GM12878 (cell line): ENCODE measurements at regions not wholly inside any gene's neighbourhood (a gene's known extent, or its start where the extent isn't known, plus 50 kb on each side); places are given as distances from the start of the nearest gene placed in this dataset.

Experiments
- ATAC-seq: fragments of 200-7000 bp; cut with Tn5 transposase; 3 replicates; pipeline ENCODE4 v1.9.1; 2020; ENCODE audit warnings: mild to moderate bottlenecking, moderate library complexity
- BruUV-seq: library from RNA; stranded (reverse); fragments of 400-500 nt; replicated peaks from 2 replicates; lab custom pipeline; 2021; lab: Mats Ljungman, UMichigan
- CTCF ChIA-PET: fragments of 300-600 bp; sonication (Branson Sonifier 250); formaldehyde crosslinking; extraction: SDS; loops from one replicate; lab custom pipeline; 2021; ENCODE audit warnings: inconsistent platforms; lab: Yijun Ruan, JAX
- POLR2A ChIA-PET: fragments of 350-600 bp; formaldehyde crosslinking; extraction: SDS; loops from one replicate; lab custom pipeline; 2021; ENCODE audit warnings: inconsistent platforms; lab: Charles Lee
- RAD21 ChIA-PET: fragments of 300-600 bp; sonication (Branson Sonifier 250); formaldehyde crosslinking; loops from one replicate; lab custom pipeline; 2023; ENCODE audit warnings: antibody characterized with exemption; ENCODE audit not compliant: unreplicated experiment; lab: Charles Lee
- SMC1A ChIA-PET: fragments of 300-600 bp; sonication (Branson Sonifier 250); formaldehyde crosslinking; loops from one replicate; lab custom pipeline; 2023; ENCODE audit not compliant: unreplicated experiment, uncharacterized antibody; lab: Charles Lee
- DNase-seq: peaks from one replicate; pipeline ENCODE4 v3.0.0-alpha.2; 2011; ENCODE audit warnings: low read depth, low spot score
- FAIRE-seq: peaks from 3 replicates; lab custom pipeline; 2011; peaks lifted over from hg19 to GRCh38; lab: Jason Lieb, UNC
- H2AFZ ChIP-seq: 2 replicates; pipeline ENCODE4 v1.6.0; 2011; ENCODE audit warnings: low read depth, low read length, control low read depth; ENCODE audit not compliant: control insufficient read depth
- H3K27ac ChIP-seq: 2 replicates; pipeline ENCODE4 v1.5.1; 2011; ENCODE audit warnings: control low read depth; ENCODE audit not compliant: control insufficient read depth, insufficient read depth
- H3K27me3 ChIP-seq, 2 experiments: replicated peaks in 1 of 2; 2 replicates each; pipeline versions ENCODE4 v1.6.0 to v1.6.1; 2011; ENCODE audit warnings: low read length in 1 of 2; ENCODE audit not compliant: control insufficient read depth in 2 of 2, insufficient read depth in 2 of 2
- H3K36me3 ChIP-seq, 2 experiments: 2 replicates each; pipeline ENCODE4 v1.5.1; 2011; ENCODE audit warnings: low read length in 1 of 2; ENCODE audit not compliant: control insufficient read depth in 2 of 2, insufficient read depth in 2 of 2
- H3K4me1 ChIP-seq: 2 replicates; pipeline ENCODE4 v1.6.1; 2011; ENCODE audit warnings: mild to moderate bottlenecking, low read length, moderate library complexity, mixed read lengths; ENCODE audit not compliant: control insufficient read depth, insufficient read depth
- H3K4me2 ChIP-seq: 2 replicates; pipeline ENCODE4 v1.6.0; 2011; ENCODE audit warnings: control low read depth; ENCODE audit not compliant: control insufficient read depth, insufficient read depth
- H3K4me3 ChIP-seq: fragments of 200-600 bp; sonication (generic); 2 replicates; pipeline ENCODE4 v1.5.1; 2016
- H3K79me2 ChIP-seq: 2 replicates; pipeline ENCODE4 v1.6.0; 2011; ENCODE audit warnings: low read length; ENCODE audit not compliant: control insufficient read depth, insufficient read depth
- H3K9ac ChIP-seq: 2 replicates; pipeline ENCODE4 v1.8.0; 2011; ENCODE audit warnings: low read length, control low read depth, mixed read lengths; ENCODE audit not compliant: control insufficient read depth, insufficient read depth
- H3K9me3 ChIP-seq: replicated peaks from 3 replicates; pipeline ENCODE4 v1.5.1; 2011; ENCODE audit warnings: mild to moderate bottlenecking, low read length; ENCODE audit not compliant: control insufficient read depth, insufficient read depth
- H4K20me1 ChIP-seq: 2 replicates; pipeline ENCODE4 v1.6.0; 2011; ENCODE audit not compliant: control insufficient read depth, insufficient read depth
- CHD2 ChIP-seq: IDR thresholded peaks from 2 replicates; pipeline ENCODE4 v1.6.1; 2011; ENCODE audit warnings: low read depth, low read length, improper control_type of control experiment, borderline replicate concordance
- DPF2 ChIP-seq: fragments of 450-650 bp; IDR thresholded peaks from 2 replicates; pipeline ENCODE4 v1.6.1; 2017; ENCODE audit warnings: mild to moderate bottlenecking
- IKZF1 ChIP-seq: fragments of 450-650 bp; conservative IDR thresholded peaks from 2 replicates; pipeline ENCODE4 v1.6.1; 2017; ENCODE audit warnings: antibody characterized with exemption, mild to moderate bottlenecking
- IRF4 ChIP-seq: IDR thresholded peaks from 2 replicates; pipeline ENCODE4 v1.6.1; 2011; ENCODE audit warnings: low read depth, low read length
- MEF2B ChIP-seq: fragments of 450-650 bp; IDR thresholded peaks from 2 replicates; pipeline ENCODE4 v1.6.1; 2018; ENCODE audit warnings: mild to moderate bottlenecking, moderate library complexity; ENCODE audit not compliant: partially characterized antibody, poor library complexity, severe bottlenecking
- RAD51 ChIP-seq: fragments of 450-650 bp; IDR thresholded peaks from 2 replicates; pipeline ENCODE4 v1.6.1; 2016; ENCODE audit warnings: moderate library complexity, mild to moderate bottlenecking, inconsistent platforms
- SPI1 ChIP-seq: IDR thresholded peaks from 2 replicates; pipeline ENCODE4 v1.6.1; 2011; ENCODE audit warnings: low read depth, mild to moderate bottlenecking, low read length, moderate library complexity, borderline replicate concordance; ENCODE audit not compliant: insufficient read depth
- SREBF1 ChIP-seq: IDR thresholded peaks from 2 replicates; pipeline ENCODE4 v1.6.1; 2012; ENCODE audit warnings: mild to moderate bottlenecking, low read length
- TARDBP ChIP-seq: IDR thresholded peaks from 2 replicates; pipeline ENCODE4 v1.6.1; 2016; ENCODE audit warnings: borderline replicate concordance
- WGBS: methylation state at CpG from one replicate; pipeline ENCODE4 v1.1.6; 2016; ENCODE audit warnings: low lambda C conversion rate; ENCODE audit not compliant: insufficient replicate concordance, insufficient coverage; ENCODE audit errors: missing lambda C conversion rate; 5-methylcytosine and 5-hydroxymethylcytosine counted together
- in situ Hi-C: fragments of 300-500 bp; cut with MboI; formaldehyde crosslinking; loops from 9 replicates; pipeline ENCODE4 v1.14.3; 2018; ENCODE audit warnings: mixed read lengths
- intact Hi-C: fragments of 100-400 bp; cut with micrococcal nuclease; formaldehyde crosslinking; loops from one replicate; pipeline ENCODE4 v1.14.2; 2022; ENCODE audit not compliant: unreplicated experiment
- TF ChIP-seq, protein P1 (sequence below): fragments of 450-650 bp; IDR thresholded peaks from 2 replicates; pipeline ENCODE4 v1.6.1; 2017; ENCODE audit warnings: borderline replicate concordance
- TF ChIP-seq, protein P2 (sequence below): fragments of 150-350 bp; IDR thresholded peaks from 2 replicates; pipeline ENCODE4 v1.6.1; 2016; ENCODE audit warnings: low read depth, low read length
- TF ChIP-seq, protein P3 (sequence below): fragments of 450-650 bp; IDR thresholded peaks from 2 replicates; pipeline ENCODE4 v1.6.1; 2017; ENCODE audit warnings: antibody characterized with exemption, mild to moderate bottlenecking, moderate library complexity
- TF ChIP-seq, protein P4 (sequence below): IDR thresholded peaks from 2 replicates; pipeline ENCODE4 v1.6.1; 2012; ENCODE audit warnings: low read depth, low read length, improper control_type of control experiment
- TF ChIP-seq, protein P5 (sequence below): fragments of 450-650 bp; IDR thresholded peaks from 2 replicates; pipeline ENCODE4 v1.6.1; 2017; ENCODE audit warnings: mild to moderate bottlenecking, moderate library complexity

DNA sequence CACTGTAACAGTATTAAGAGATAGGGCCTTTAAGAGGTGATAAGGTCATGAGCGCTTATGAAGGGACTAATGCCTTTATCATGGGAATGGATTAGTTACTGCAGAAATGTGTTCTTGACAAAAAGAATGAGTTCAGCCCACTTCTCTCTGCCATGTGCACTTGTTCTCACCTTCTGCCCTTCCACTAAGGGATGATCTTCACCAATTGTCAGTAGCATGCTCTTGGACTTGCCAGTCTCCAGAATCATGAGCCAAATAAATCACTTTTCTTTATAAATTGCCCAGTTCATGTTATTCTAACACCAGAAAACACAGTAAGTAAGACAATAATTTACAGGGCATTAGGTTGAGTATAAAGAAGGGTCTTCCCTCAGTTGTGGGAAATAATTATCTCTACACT lies 189.1 kb downstream of the CRPPA start:
- RAD21 ChIA-PET = no interaction called here
- WGBS = 82% methylated on average over 1 of the region's 1 CpG
- Histone ChIP-seq H3K9ac (no peak overlapping the region), H3K4me2 (no peak overlapping the region), H3K27me3 (no peaks in the 10 kb centered on the region), H2AFZ (no peak overlapping the region), H3K27ac (no peak overlapping the region), H3K4me3 (no peak overlapping the region), H3K9me3 (no peaks in the 10 kb centered on the region), H3K4me1 (no peaks in the 10 kb centered on the region), H3K79me2 (no peaks in the 10 kb centered on the region), H3K36me3 (no peaks in the 10 kb centered on the region), H4K20me1 (no peaks in the 10 kb centered on the region)
- POLR2A ChIA-PET = no interaction called here
- in situ Hi-C loops = no loop called here
- SMC1A ChIA-PET = no interaction called here
- intact Hi-C loops = no loop called here
- DNase-seq = no peak
- no TSS peak for BruUV-seq
- CTCF ChIA-PET = no interaction called here
- no peak for TF ChIP-seq DPF2
- no peak for TF ChIP-seq CHD2
- no peak for TF ChIP-seq SREBF1
- TF ChIP-seq, protein P1, sequence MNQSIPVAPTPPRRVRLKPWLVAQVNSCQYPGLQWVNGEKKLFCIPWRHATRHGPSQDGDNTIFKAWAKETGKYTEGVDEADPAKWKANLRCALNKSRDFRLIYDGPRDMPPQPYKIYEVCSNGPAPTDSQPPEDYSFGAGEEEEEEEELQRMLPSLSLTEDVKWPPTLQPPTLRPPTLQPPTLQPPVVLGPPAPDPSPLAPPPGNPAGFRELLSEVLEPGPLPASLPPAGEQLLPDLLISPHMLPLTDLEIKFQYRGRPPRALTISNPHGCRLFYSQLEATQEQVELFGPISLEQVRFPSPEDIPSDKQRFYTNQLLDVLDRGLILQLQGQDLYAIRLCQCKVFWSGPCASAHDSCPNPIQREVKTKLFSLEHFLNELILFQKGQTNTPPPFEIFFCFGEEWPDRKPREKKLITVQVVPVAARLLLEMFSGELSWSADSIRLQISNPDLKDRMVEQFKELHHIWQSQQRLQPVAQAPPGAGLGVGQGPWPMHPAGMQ = no peak
- no peak for TF ChIP-seq MEF2B
- TF ChIP-seq, protein P2, sequence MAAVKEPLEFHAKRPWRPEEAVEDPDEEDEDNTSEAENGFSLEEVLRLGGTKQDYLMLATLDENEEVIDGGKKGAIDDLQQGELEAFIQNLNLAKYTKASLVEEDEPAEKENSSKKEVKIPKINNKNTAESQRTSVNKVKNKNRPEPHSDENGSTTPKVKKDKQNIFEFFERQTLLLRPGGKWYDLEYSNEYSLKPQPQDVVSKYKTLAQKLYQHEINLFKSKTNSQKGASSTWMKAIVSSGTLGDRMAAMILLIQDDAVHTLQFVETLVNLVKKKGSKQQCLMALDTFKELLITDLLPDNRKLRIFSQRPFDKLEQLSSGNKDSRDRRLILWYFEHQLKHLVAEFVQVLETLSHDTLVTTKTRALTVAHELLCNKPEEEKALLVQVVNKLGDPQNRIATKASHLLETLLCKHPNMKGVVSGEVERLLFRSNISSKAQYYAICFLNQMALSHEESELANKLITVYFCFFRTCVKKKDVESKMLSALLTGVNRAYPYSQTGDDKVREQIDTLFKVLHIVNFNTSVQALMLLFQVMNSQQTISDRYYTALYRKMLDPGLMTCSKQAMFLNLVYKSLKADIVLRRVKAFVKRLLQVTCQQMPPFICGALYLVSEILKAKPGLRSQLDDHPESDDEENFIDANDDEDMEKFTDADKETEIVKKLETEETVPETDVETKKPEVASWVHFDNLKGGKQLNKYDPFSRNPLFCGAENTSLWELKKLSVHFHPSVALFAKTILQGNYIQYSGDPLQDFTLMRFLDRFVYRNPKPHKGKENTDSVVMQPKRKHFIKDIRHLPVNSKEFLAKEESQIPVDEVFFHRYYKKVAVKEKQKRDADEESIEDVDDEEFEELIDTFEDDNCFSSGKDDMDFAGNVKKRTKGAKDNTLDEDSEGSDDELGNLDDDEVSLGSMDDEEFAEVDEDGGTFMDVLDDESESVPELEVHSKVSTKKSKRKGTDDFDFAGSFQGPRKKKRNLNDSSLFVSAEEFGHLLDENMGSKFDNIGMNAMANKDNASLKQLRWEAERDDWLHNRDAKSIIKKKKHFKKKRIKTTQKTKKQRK = no peak
- no peak for TF ChIP-seq RAD51
- no peak for TF ChIP-seq IRF4
- TF ChIP-seq, protein P3, sequence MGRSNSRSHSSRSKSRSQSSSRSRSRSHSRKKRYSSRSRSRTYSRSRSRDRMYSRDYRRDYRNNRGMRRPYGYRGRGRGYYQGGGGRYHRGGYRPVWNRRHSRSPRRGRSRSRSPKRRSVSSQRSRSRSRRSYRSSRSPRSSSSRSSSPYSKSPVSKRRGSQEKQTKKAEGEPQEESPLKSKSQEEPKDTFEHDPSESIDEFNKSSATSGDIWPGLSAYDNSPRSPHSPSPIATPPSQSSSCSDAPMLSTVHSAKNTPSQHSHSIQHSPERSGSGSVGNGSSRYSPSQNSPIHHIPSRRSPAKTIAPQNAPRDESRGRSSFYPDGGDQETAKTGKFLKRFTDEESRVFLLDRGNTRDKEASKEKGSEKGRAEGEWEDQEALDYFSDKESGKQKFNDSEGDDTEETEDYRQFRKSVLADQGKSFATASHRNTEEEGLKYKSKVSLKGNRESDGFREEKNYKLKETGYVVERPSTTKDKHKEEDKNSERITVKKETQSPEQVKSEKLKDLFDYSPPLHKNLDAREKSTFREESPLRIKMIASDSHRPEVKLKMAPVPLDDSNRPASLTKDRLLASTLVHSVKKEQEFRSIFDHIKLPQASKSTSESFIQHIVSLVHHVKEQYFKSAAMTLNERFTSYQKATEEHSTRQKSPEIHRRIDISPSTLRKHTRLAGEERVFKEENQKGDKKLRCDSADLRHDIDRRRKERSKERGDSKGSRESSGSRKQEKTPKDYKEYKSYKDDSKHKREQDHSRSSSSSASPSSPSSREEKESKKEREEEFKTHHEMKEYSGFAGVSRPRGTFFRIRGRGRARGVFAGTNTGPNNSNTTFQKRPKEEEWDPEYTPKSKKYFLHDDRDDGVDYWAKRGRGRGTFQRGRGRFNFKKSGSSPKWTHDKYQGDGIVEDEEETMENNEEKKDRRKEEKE = no peak
- TF ChIP-seq SPI1 = no peak
- TF ChIP-seq IKZF1 = no peak
- TF ChIP-seq TARDBP = no peak
- TF ChIP-seq, protein P4, sequence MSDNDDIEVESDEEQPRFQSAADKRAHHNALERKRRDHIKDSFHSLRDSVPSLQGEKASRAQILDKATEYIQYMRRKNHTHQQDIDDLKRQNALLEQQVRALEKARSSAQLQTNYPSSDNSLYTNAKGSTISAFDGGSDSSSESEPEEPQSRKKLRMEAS = no peak
- TF ChIP-seq, protein P5, sequence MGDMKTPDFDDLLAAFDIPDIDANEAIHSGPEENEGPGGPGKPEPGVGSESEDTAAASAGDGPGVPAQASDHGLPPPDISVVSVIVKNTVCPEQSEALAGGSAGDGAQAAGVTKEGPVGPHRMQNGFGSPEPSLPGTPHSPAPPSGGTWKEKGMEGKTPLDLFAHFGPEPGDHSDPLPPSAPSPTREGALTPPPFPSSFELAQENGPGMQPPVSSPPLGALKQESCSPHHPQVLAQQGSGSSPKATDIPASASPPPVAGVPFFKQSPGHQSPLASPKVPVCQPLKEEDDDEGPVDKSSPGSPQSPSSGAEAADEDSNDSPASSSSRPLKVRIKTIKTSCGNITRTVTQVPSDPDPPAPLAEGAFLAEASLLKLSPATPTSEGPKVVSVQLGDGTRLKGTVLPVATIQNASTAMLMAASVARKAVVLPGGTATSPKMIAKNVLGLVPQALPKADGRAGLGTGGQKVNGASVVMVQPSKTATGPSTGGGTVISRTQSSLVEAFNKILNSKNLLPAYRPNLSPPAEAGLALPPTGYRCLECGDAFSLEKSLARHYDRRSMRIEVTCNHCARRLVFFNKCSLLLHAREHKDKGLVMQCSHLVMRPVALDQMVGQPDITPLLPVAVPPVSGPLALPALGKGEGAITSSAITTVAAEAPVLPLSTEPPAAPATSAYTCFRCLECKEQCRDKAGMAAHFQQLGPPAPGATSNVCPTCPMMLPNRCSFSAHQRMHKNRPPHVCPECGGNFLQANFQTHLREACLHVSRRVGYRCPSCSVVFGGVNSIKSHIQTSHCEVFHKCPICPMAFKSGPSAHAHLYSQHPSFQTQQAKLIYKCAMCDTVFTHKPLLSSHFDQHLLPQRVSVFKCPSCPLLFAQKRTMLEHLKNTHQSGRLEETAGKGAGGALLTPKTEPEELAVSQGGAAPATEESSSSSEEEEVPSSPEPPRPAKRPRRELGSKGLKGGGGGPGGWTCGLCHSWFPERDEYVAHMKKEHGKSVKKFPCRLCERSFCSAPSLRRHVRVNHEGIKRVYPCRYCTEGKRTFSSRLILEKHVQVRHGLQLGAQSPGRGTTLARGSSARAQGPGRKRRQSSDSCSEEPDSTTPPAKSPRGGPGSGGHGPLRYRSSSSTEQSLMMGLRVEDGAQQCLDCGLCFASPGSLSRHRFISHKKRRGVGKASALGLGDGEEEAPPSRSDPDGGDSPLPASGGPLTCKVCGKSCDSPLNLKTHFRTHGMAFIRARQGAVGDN = no peak
- no peak for ATAC-seq
- FAIRE-seq = no peak
